Liver (tissue), 8 donors: ENCODE measurements at regions not wholly inside any gene's neighbourhood (a gene's known extent, or its start where the extent isn't known, plus 50 kb on each side); places are given as distances from the start of the nearest gene placed in this dataset.

Experiments
- DNase-seq: peaks from one replicate; pipeline ENCODE4 v3.0.0-alpha.2; 2017; ENCODE audit warnings: low spot score
- H3K27ac ChIP-seq, 2 donors: one replicate each; pipeline ENCODE4 v1.7.0; 2013; ENCODE audit warnings: inconsistent platforms in 2 of 2, low read length in 2 of 2, control low read depth in 1 of 2, low read depth in 1 of 2, mild to moderate bottlenecking in 1 of 2
- H3K27me3 ChIP-seq, 4 donors: one replicate each; pipeline versions ENCODE4 v1.6.1 to v1.7.0; 2013; ENCODE audit warnings: low read length in 3 of 4, inconsistent platforms in 1 of 4, mild to moderate bottlenecking in 1 of 4, moderate library complexity in 1 of 4; ENCODE audit not compliant: control insufficient read depth in 4 of 4, insufficient read depth in 4 of 4
- H3K36me3 ChIP-seq, 4 donors: one replicate each; pipeline versions ENCODE4 v1.6.1 to v1.7.0; 2013; ENCODE audit warnings: low read length in 3 of 4, mild to moderate bottlenecking in 3 of 4, low read depth in 1 of 4, moderate library complexity in 1 of 4; ENCODE audit not compliant: control insufficient read depth in 4 of 4, insufficient read depth in 3 of 4
- H3K4me1 ChIP-seq, 4 donors: one replicate each; pipeline versions ENCODE4 v1.6.1 to v1.7.0; 2013; ENCODE audit warnings: low read length in 3 of 4, mild to moderate bottlenecking in 3 of 4, moderate library complexity in 1 of 4; ENCODE audit not compliant: control insufficient read depth in 4 of 4, insufficient read depth in 4 of 4
- H3K4me3 ChIP-seq, 3 donors: one replicate each; pipeline versions ENCODE4 v1.6.1 to v1.7.0; 2013; ENCODE audit warnings: low read length in 3 of 3, control low read depth in 1 of 3, low read depth in 1 of 3, mild to moderate bottlenecking in 1 of 3
- H3K9ac ChIP-seq, 2 donors: one replicate each; pipeline ENCODE4 v1.7.0; 2013; ENCODE audit warnings: low read length in 2 of 2, mild to moderate bottlenecking in 2 of 2, moderate library complexity in 2 of 2, control low read depth in 1 of 2, low read depth in 1 of 2
- H3K9me3 ChIP-seq, 4 donors: one replicate each; pipeline versions ENCODE4 v1.6.1 to v1.7.0; 2013; ENCODE audit warnings: low read length in 3 of 4; ENCODE audit not compliant: control insufficient read depth in 4 of 4
- EGR1 ChIP-seq, 2 donors: IDR thresholded peaks; 2 replicates each; pipeline ENCODE4 v1.6.1; 2016 to 2018; ENCODE audit warnings: antibody characterized with exemption in 2 of 2, low read depth in 2 of 2
- FOXA1 ChIP-seq: IDR thresholded peaks from 2 replicates; pipeline ENCODE4 v1.6.1; 2016; ENCODE audit warnings: antibody characterized with exemption
- FOXA2 ChIP-seq: IDR thresholded peaks from 2 replicates; pipeline ENCODE4 v1.6.1; 2016; ENCODE audit warnings: antibody characterized with exemption
- GABPA ChIP-seq, 2 donors: IDR thresholded peaks in 1 of 2; conservative IDR thresholded peaks in 1 of 2; 2 replicates each; pipeline ENCODE4 v1.6.1; 2016; ENCODE audit warnings: antibody characterized with exemption in 2 of 2, mild to moderate bottlenecking in 1 of 2, moderate library complexity in 1 of 2
- HNF4A ChIP-seq, 2 donors: conservative IDR thresholded peaks; 2 replicates each; pipeline ENCODE4 v1.6.1; 2016; ENCODE audit warnings: antibody characterized with exemption in 2 of 2, mild to moderate bottlenecking in 2 of 2
- HNF4G ChIP-seq: IDR thresholded peaks from 2 replicates; pipeline ENCODE4 v1.6.1; 2016; ENCODE audit warnings: antibody characterized with exemption
- JUND ChIP-seq, 2 donors: IDR thresholded peaks; 2 replicates each; pipeline ENCODE4 v1.6.1; 2016; ENCODE audit warnings: antibody characterized with exemption in 2 of 2
- NR2F2 ChIP-seq: IDR thresholded peaks from 2 replicates; pipeline ENCODE4 v1.6.1; 2016; ENCODE audit warnings: antibody characterized with exemption
- RAD21 ChIP-seq, 2 donors: IDR thresholded peaks; 2 replicates each; pipeline ENCODE4 v1.6.1; 2016; ENCODE audit warnings: antibody characterized with exemption in 2 of 2, mild to moderate bottlenecking in 2 of 2
- REST ChIP-seq: IDR thresholded peaks from 2 replicates; pipeline ENCODE4 v1.6.1; 2016; ENCODE audit warnings: antibody characterized with exemption, mild to moderate bottlenecking
- RXRA ChIP-seq, 2 donors: IDR thresholded peaks; 2 replicates each; pipeline ENCODE4 v1.6.1; 2017 to 2018; ENCODE audit warnings: antibody characterized with exemption in 2 of 2, mild to moderate bottlenecking in 1 of 2
- SP1 ChIP-seq: IDR thresholded peaks from 2 replicates; pipeline ENCODE4 v1.6.1; 2018; ENCODE audit warnings: antibody characterized with exemption, mild to moderate bottlenecking
- TAF1 ChIP-seq: conservative IDR thresholded peaks from 2 replicates; pipeline ENCODE4 v1.6.1; 2016; ENCODE audit warnings: antibody characterized with exemption, mild to moderate bottlenecking
- YY1 ChIP-seq: IDR thresholded peaks from 2 replicates; pipeline ENCODE4 v1.6.1; 2016; ENCODE audit warnings: antibody characterized with exemption, mild to moderate bottlenecking
- ZBTB33 ChIP-seq: IDR thresholded peaks from 2 replicates; pipeline ENCODE4 v1.6.1; 2016; ENCODE audit warnings: antibody characterized with exemption
- WGBS: extraction: QIAGEN DNeasy Blood & Tissue Kit; methylation state at CpG from one replicate; pipeline ENCODE4 v1.1.7; 2013; 5-methylcytosine and 5-hydroxymethylcytosine counted together
- TF ChIP-seq, protein P1 (sequence below): IDR thresholded peaks from 2 replicates; pipeline ENCODE4 v1.6.1; 2016; ENCODE audit warnings: antibody characterized with exemption
- TF ChIP-seq, protein P2 (sequence below): fragments of 150-350 bp; IDR thresholded peaks from 2 replicates; pipeline ENCODE4 v1.5.1; 2017; ENCODE audit warnings: improper control_type of control experiment, low read depth, low read length; ENCODE audit not compliant: missing input control
- TF ChIP-seq, protein P3 (sequence below): IDR thresholded peaks from 2 replicates; pipeline ENCODE4 v1.6.1; 2016; ENCODE audit warnings: antibody characterized with exemption
- donor health status: healthy.
- donor health status: healthy.
- donor health status: healthy.
- donor health status: healthy.
- donor health status: healthy.

DNA sequence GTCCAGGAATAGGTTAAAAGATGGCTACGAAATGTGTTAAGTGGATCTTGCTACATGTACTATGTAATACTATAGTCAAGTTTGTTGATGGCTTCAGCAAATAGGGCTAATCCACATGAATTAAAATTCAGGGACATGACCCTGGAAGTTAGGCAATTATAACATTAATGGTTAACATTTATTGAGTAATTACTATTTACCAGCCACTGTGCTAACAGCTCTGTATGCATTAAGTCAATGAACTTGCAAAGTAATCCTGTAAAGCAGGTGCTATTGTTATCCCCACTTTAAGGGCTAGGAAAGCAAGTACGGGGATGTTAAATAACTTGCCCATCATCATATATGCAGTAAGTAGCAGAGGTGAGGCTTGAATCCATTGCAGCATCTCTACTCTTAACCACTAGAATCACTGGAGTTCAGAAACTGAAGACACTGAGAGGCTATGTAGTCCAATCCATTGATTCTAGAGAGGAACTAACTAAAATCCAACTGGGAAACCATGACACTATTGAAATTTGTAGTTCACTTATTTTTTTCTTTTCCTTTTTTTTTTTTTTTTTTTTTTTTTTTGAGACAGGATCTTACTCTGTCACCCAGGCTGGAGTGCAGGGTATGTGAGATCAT, 77.5 kb upstream of the SPINK5 start:
- peak overlapping the region in 1 of 3 donors; percentile 11 for H3K4me3 ChIP-seq
- TF ChIP-seq FOXA2: peak; percentile 93
- peak; percentile 64 for TF ChIP-seq ZBTB33
- peak; percentile 80 for TF ChIP-seq SP1
- peak; percentile 84 for TF ChIP-seq YY1
- no peak for TF ChIP-seq REST
- TF ChIP-seq, protein P1, sequence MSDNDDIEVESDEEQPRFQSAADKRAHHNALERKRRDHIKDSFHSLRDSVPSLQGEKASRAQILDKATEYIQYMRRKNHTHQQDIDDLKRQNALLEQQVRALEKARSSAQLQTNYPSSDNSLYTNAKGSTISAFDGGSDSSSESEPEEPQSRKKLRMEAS: peak; percentile 80
- no peak for TF ChIP-seq HNF4G
- TF ChIP-seq, protein P2, sequence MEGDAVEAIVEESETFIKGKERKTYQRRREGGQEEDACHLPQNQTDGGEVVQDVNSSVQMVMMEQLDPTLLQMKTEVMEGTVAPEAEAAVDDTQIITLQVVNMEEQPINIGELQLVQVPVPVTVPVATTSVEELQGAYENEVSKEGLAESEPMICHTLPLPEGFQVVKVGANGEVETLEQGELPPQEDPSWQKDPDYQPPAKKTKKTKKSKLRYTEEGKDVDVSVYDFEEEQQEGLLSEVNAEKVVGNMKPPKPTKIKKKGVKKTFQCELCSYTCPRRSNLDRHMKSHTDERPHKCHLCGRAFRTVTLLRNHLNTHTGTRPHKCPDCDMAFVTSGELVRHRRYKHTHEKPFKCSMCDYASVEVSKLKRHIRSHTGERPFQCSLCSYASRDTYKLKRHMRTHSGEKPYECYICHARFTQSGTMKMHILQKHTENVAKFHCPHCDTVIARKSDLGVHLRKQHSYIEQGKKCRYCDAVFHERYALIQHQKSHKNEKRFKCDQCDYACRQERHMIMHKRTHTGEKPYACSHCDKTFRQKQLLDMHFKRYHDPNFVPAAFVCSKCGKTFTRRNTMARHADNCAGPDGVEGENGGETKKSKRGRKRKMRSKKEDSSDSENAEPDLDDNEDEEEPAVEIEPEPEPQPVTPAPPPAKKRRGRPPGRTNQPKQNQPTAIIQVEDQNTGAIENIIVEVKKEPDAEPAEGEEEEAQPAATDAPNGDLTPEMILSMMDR: no peak
- peak in 1 of 2 donors; percentile 57 for TF ChIP-seq JUND (IDR thresholded peaks at IDR 0.05)
- TF ChIP-seq RXRA (IDR thresholded peaks at IDR 0.05): peak; percentile 97 to 99
- TF ChIP-seq GABPA (IDR thresholded peaks at IDR 0.05 in 1 of 2, conservative IDR thresholded peaks at IDR 0.05 in 1 of 2): peak in 1 of 2 donors; percentile 43
- peak; percentile 24 for TF ChIP-seq NR2F2
- TF ChIP-seq, protein P3, sequence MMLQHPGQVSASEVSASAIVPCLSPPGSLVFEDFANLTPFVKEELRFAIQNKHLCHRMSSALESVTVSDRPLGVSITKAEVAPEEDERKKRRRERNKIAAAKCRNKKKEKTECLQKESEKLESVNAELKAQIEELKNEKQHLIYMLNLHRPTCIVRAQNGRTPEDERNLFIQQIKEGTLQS: peak; percentile 26
- peak; percentile 58 to 71 for TF ChIP-seq HNF4A (conservative IDR thresholded peaks at IDR 0.05)
- TF ChIP-seq TAF1: no peak
- TF ChIP-seq FOXA1: peak; percentile 67
- peak in 1 of 2 donors; percentile 33 for TF ChIP-seq RAD21 (IDR thresholded peaks at IDR 0.05)
- no peak for TF ChIP-seq EGR1 (IDR thresholded peaks at IDR 0.05; ENCODE audit: low read depth in 2 of 2)
- WGBS: 27% methylated on average over 2 of the region's 2 CpGs

More for the DNA sequence above, 77.5 kb upstream of the SPINK5 start:
- Histone ChIP-seq H3K9ac (no peak overlapping the region), H3K27ac (no peak overlapping the region), H3K36me3 (no peaks in the 10 kb centered on the region), H3K4me1 (peaks cover 6 to 20% (median 13%) of the 10 kb centered on the region in 4 donors), H3K9me3 (no peaks in the 10 kb centered on the region), H3K27me3 (no peaks in the 10 kb centered on the region)
- no peak for DNase-seq
